Stimulated activated CD8-positive, alpha-beta memory T cell treated with anti-CD3 and anti-CD28 coated beads, Interleukin-4, amount 100 ng/mL, for 1 hour (primary cell): ENCODE measurements at regions not wholly inside any gene's neighbourhood (a gene's known extent, or its start where the extent isn't known, plus 50 kb on each side); places are given as distances from the start of the nearest gene placed in this dataset.

Experiments
- DNase-seq, 2 donors: peaks; one replicate each; pipeline ENCODE4 v3.0.0-alpha.2; 2020; ENCODE audit warnings: low read depth in 2 of 2, low spot score in 1 of 2

GRCh38 chr2:195319548-195320412 is 337.2 kb upstream of the SLC39A10 start:
- no peak for DNase-seq

DNA sequence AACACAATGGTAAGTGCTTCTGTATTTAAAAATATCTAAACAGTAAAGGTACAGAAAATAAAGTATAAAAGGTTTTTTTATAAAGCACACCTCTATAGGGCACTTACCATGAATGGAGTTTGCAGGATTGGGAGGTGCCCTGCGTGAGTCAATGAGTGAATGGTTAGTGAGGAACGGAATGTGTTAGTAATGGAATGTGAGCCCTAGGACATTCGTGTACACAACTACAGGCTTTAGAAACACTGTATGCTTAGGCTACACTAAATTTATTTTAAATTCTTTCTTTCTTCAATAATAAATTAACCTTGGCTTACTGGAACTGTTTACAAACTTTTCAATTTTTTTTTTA is 337.9 kb upstream of the SLC39A10 start:
- no peak for DNase-seq

DNA sequence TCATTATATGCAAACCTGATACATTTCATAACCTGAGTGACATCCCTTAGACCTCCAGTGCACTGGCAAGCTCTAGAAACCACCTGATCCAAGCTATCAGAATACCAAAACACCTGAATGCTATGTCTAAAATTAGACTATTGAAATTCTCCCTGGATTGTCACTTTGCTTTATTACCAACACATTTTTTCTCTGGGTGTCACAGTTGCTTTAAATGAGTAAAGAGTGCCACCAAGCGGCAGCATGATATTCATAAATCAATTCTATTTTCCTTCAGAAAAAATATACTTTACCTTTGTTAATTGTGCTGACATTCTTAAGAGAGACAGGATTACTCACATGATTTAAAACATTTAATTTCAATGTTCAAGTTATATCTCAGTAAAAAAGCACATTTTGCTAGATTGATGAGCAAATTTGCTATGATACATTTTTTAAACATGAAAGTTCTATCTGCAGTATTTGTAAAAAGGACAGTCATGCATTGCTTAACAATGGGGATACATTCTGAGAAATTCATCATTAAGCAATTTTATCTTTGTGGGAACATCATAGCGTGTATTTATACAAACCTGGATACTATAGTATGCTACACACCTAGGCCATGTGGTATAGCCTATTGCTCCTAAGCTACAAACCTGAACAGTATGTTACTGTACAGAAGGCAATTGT is 338.4 kb upstream of the SLC39A10 start:
- peak in 1 of 2 donors; percentile 2 for DNase-seq

GRCh38 chr2:195317550-195317949 is 339.5 kb upstream of the SLC39A10 start:
- no peak for DNase-seq

- no peak for DNase-seq
These were observed 340.5 kb upstream of the SLC39A10 start for GRCh38 chr2:195316486-195316885.

DNA sequence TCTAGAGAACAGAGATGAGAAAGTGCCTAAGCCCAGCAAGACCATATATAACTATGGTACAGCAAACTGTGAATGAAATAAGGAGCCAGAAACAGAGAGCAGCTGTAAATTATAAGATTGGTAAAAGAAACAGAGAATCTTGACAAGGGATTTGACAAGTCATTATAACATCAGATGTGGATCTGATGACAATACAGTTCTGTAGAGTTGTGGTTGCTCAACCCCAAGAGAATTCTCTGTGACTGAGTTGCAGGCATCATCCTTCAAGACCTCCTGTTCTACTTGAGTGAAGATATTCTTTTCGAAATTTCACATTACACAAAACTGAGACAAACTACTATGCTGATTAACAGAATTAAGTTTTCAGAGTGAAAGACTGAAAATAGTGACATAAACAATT is 343.1 kb upstream of the SLC39A10 start:
- no peak for DNase-seq

DNA sequence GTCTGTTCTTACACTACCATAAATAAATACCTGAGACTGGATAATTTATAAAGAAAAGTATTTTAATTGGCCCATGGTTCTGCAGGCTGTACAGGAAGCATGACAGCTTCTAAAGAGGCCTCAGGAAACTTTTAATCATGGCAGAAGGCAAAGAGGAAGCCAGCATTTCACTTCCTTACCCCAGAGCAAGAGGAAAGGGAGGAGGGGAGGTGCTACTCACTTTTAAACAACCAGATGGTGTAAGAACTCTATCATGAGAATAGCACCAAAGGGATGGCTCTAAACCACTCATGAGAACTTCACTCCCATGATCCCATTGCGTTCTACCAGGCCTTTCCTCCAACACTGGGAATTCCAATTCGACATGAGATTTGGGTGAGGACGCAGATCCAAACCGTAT is 344.4 kb upstream of the SLC39A10 start:
- DNase-seq = no peak

DNA sequence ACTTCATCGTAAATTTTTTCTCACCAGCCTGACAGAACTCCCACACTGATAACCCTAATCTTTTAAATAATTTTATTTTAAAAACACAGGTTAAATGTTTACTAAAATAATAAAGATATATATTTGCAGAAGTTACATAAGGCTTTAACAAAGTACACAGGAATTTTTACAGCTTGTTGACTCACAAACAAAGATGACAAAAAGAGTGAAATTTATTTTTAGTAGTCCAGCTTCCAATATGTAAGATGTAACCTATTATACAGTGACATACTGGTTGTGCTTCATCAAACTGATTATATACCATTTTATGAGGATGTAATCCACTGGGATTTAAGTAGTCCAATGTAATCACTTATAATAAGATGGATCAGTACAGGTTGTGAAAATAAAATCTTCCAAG is 348.9 kb upstream of the SLC39A10 start:
- DNase-seq = no peak

DNA sequence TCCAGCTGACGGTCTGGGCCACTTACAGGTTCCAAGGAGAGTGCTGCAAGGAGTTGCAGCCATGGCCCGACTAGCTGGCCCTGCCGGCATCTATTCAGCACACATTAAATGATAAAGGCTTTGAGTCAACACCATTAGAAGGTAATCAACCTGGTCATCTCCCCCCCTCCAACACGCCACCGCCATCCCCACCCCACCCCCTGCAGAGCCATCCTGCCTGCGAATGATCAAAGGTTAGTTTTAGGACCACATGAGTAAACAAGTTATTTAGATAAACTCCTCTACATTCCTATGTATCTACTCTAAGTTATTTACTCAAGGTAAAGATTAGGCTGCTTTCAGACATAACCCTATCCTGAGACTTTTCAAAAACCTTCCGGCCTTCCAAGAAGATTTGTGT is 349.3 kb upstream of the SLC39A10 start:
- DNase-seq = no peak

GRCh38 chr2:195304310-195304709 is 352.7 kb upstream of the SLC39A10 start:
- no peak for DNase-seq

- DNase-seq = no peak
These were observed 356.4 kb upstream of the SLC39A10 start for GRCh38 chr2:195300631-195301030.

DNA sequence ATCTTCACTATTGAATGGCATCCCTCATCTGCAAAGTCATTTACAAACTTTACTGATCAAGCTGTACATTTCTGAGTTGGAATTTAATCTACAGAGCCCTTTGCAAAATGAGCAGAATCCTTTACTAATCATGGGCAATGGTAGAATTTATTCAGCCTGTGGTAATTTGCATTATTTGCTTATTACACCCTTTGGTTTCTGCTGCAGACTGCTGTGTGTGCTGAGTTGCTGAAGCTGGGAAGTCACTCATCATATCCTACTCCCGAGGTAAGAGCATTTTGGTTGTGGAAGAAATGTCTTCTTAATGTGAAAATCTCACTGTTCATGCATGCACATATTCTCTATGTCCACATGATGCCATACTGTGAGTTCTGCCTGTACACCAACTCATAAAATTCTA is 357.4 kb upstream of the SLC39A10 start:
- DNase-seq = no peak

DNA sequence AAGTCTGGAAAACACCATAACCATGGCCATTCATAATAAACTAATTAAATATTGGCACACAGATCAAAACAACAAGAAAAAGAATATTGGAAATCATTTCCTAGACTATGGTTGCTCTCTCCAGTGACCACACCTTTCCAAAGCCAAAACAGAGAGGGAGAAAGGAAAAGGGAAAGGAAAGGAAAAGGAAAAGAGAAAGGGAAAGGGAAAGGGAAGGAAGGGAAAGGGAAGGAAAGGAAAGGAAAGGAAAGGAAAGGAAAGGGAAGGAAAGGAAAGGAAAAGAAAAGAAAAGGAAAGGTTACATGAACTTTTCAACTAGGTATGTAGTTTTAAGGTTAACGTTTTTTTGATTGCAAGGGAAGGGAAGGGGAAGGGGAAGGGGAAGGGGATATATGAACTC is 360.5 kb upstream of the SLC39A10 start:
- DNase-seq = no peak

DNA sequence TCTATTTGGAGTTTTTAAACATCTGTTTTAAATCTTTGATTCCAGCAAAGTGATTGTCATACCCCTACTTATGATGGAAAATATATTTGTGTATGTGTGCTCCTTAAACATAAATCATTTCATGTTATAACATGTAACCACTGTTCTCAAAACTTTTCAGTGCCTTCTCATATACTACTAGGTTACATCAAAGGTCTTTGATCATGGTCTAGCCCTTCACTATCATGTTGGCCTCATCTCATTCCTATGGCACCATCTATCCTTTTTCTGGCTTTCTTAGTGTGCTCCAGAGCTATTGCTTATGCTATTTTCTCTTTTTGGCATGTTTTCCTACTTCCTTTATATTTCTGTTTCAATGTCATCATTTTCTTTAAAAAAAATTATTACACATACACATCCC is 367.9 kb upstream of the SLC39A10 start:
- no peak for DNase-seq

GRCh38 chr2:195279840-195280427 is 377.1 kb upstream of the SLC39A10 start:
- no peak for DNase-seq

DNA sequence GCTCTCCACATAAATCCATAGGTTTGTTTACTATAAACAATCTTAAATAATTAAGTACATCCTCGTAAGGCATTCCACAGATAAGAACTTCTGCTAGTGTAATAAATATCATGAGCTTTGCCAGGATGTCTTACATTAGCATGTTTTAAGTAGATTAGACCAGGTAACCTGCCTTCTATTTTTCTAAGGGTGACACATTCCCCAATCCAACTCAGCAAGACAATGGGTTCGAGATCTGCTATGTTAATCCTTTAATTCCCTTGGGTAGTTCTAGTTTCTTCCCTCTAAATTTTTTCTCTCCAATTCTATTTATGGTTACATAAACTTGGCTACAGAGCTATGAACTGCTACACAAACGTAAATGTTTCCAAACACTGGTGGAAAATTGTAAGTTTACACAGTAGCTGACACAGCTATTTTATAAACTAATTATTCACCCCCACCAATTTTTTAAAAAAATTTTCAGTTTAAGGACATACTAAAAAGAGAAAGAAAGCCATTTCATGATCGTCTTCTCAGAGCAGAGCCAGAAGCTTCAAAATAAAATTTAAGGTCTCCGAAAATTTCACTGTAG is 386.5 kb upstream of the SLC39A10 start:
- DNase-seq = no peak

- DNase-seq = no peak
These were observed 387.8 kb upstream of the SLC39A10 start for GRCh38 chr2:195269220-195269619.

DNA sequence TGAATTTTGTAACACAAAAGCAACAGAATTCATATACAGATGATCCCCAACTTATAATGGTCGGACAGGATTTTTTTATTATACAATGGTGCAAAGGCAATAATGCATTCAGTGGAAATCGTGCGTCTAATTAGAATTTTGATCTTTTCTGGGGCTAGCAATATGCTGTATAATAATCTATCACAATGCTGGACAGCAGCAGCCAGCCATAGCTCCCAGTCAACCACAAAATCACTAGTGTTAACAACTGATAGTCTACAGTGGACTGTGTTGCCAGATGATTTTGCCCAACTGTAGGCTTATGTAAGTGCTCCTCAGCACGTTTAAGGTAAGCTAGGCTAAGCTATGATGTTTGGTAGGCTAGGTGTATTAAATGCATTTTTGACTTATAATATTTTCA is 399.0 kb upstream of the SLC39A10 start:
- DNase-seq = no peak

GRCh38 chr2:195252018-195252417 is 405.0 kb upstream of the SLC39A10 start:
- DNase-seq = no peak

- DNase-seq = no peak
These were observed 405.8 kb upstream of the SLC39A10 start for GRCh38 chr2:195251214-195251613.

DNA sequence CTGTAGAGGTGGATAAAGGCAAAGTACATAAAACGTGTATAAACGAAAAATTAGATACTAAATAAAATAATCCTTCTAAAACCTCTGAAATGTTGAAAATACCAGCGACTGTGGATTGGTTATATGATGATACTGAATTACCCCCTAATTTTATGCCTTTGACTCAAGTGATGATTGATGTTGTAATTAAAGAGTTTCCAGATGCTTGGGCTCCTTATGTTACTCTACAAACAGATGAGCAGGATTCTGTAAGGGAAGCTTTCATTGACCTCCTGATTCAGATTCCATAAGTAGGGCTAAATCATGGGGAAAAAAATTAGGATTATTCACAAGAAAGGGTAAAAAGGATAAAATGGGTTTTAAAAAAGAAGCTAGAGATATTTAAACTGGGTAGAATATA is 418.2 kb upstream of the SLC39A10 start:
- DNase-seq = no peak

DNA sequence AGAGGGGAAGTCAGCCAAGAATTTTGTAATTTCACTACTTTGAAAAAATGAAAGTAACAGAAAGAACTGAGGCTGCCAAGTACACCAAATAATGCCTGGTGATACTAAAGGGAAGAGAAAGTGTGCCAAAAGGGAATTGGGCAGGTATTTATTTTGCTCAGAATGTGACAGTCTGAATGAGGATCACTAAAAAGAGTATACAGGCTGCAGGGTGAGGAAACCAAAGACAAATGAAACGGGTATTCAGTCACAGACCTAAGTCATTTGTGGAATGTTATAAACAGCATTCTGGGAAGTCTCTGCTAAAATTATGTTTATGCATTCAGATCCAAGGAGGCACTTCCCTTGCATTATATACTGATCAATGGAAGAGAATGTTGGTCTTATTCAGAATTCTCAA is 418.6 kb upstream of the SLC39A10 start:
- DNase-seq = no peak
